Fibroblast of villous mesenchyme (primary cell): ENCODE measurements at regions not wholly inside any gene's neighbourhood (a gene's known extent, or its start where the extent isn't known, plus 50 kb on each side); places are given as distances from the start of the nearest gene placed in this dataset.

ENCODE experiments used
- DNase-seq: peaks from one replicate; pipeline ENCODE4 v3.0.0-alpha.2; 2010; ENCODE audit warnings: low read depth
- H3K4me3 ChIP-seq: 2 replicates; pipeline ENCODE4 v1.5.1; 2011; ENCODE audit warnings: low read depth, mild to moderate bottlenecking, low read length
- CTCF ChIP-seq: IDR thresholded peaks from 2 replicates; pipeline ENCODE4 v1.5.1; 2012; ENCODE audit warnings: low read depth, mild to moderate bottlenecking, low read length; ENCODE audit not compliant: insufficient read depth

DNA sequence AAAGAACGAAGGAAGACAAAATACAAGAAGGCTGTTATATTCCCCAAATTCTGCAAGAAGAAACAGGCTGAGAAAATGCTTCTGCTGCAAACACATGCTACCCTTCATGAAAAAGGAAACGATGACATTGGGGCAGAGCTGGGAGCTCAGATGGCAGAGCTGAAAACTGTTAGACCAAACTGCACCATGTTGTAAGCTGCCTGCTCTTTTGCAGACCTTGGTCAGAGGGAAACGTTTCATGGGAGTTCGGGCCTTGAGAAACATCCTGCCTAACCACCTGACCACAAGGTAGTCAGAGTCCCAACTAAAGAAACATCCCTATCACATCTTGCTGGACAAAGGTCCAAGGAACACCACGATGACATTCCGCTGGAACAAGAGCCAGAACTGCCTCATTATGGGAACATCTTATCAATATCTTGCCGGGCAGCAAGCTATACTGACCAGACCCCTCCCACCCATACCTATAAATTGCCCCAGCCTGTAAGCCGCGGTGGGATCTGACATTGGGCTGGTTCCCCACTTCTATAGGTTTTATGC, 110.7 kb upstream of the CTSC start:
- no peak for TF ChIP-seq CTCF
- H3K4me3 ChIP-seq: no peak overlapping the region
- no peak for DNase-seq

DNA sequence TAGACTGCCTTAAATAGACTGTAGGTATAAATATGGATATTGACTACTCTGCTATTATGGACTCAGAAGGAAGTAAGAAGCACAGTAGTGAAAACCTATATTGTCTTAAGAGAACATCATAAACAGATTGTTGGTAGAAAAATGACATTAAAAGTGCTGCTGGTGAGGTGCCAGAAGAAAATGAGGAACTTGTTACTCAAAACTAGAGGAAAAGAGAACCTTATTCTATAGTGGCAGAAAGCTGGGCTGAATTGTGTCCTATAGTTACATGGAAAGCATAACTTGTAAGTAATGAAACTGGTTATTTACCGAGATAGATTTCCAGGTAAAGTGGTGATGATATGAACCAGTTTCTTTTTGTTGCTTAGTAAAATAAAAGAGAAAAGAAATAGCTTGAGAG, 109.7 kb upstream of the CTSC start:
- DNase-seq: no peak
- H3K4me3 ChIP-seq: no peak overlapping the region
- no peak for TF ChIP-seq CTCF

GRCh38 chr11:88439356-88439755, 101.8 kb upstream of the CTSC start:
- no peak for TF ChIP-seq CTCF

GRCh38 chr11:88438721-88439120, 101.2 kb upstream of the CTSC start:
- H3K4me3 ChIP-seq: no peak overlapping the region
- no peak for TF ChIP-seq CTCF
- DNase-seq: no peak

More at GRCh38 chr11:88439356-88439755, 101.8 kb upstream of the CTSC start:
- no peak overlapping the region for H3K4me3 ChIP-seq
- no peak for DNase-seq

DNA sequence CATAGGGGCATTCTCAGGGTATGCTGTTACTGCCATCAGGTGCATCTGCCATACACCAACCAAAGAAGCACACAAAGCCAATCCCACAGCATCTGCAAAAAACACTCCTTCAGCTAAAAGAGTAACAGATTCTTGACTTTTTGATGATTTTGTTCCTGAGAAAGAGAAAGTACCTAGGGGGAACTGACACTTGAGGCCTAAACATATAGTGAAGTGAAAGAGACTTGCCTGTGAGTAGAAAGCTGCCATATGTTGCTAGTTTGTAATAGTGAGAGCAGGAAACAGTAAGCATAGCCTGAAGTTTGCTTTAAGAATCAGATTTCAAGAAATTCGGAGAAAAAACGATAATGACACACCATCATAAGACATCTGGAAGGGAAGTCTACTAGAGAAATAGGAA, 97.9 kb upstream of the CTSC start:
- no peak for DNase-seq
- no peak for TF ChIP-seq CTCF

GRCh38 chr11:88434333-88434976, 96.9 kb upstream of the CTSC start:
- peak; percentile 5 for TF ChIP-seq CTCF
- DNase-seq: no peak
- no peak overlapping the region for H3K4me3 ChIP-seq

More for the DNA sequence above, 97.9 kb upstream of the CTSC start:
- H3K4me3 ChIP-seq: no peak overlapping the region
